Testis (tissue), 2 donors: ENCODE measurements at regions not wholly inside any gene's neighbourhood (a gene's known extent, or its start where the extent isn't known, plus 50 kb on each side); places are given as distances from the start of the nearest gene placed in this dataset.

Experiments used
- DNase-seq: peaks from one replicate; pipeline ENCODE4 v3.0.0-alpha.2; 2019
- H3K27ac ChIP-seq, 2 donors: fragments of 200-600 bp; sonication (generic); one replicate each; pipeline ENCODE4 v1.5.1; 2019
- H3K27me3 ChIP-seq: fragments of 200-600 bp; sonication (generic); one replicate; pipeline ENCODE4 v1.5.1; 2019
- H3K36me3 ChIP-seq: fragments of 200-600 bp; sonication (generic); one replicate; pipeline ENCODE4 v1.5.1; 2017; ENCODE audit warnings: low read depth; ENCODE audit errors: missing control alignments
- H3K4me1 ChIP-seq: fragments of 200-600 bp; sonication (generic); one replicate; pipeline ENCODE4 v1.5.1; 2019
- H3K4me3 ChIP-seq, 2 donors: fragments of 200-600 bp; sonication (generic); one replicate each; pipeline ENCODE4 v1.5.1; 2017 to 2019
- H3K9me3 ChIP-seq: fragments of 200-600 bp; sonication (generic); one replicate; pipeline ENCODE4 v1.5.1; 2017
- POLR2A ChIP-seq: fragments of 450-650 bp; IDR thresholded peaks from one replicate; pipeline ENCODE4 v1.6.1; 2017; ENCODE audit warnings: antibody characterized with exemption, mild to moderate bottlenecking, moderate library complexity
- WGBS, 2 donors: methylation state at CpG; one replicate each; pipeline ENCODE4 v1.1.5; 2018; 5-methylcytosine and 5-hydroxymethylcytosine counted together
- intact Hi-C: fragments of 100-400 bp; cut with DNase I; formaldehyde crosslinking; loops from one replicate; pipeline ENCODE4 v1.15.1; 2023; ENCODE audit warnings: low total_unique reads
- TF ChIP-seq, protein P1 (sequence below), 3 experiments: fragments of 450-650 bp in 2 of 3; fragments of 200-600 bp in 1 of 3; sonication (generic) in 1 of 3; IDR thresholded peaks; one replicate each; pipeline ENCODE4 v1.5.1; 2016 to 2019; ENCODE audit warnings: antibody characterized with exemption in 3 of 3, mild to moderate bottlenecking in 2 of 3, moderate library complexity in 1 of 3

DNA sequence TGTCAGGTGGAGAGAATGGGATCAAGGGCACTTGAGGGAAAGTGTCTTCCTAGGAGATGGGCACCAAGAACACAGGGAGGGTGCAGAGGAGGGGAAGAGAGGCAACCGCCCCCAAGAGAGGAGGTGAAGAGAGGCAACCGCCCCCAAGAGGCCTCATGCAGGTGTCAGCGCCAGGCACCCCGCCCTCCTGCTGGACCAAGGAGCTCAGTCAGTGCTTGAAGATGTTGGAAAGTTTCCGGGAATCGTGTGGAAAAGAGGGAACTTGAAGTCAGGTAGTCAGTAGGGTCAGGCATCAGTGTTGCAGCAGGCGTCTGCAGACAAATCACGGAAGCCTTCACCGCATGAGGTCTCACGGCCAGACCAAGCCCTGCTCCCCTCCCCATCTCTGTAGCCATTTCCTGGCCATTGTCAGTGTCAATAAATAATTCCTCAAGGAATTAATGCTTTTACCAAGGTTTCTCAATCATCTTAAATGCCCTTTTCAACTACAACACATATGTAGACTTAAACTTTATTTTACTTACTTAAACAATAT lies 353.1 kb downstream of the EIPR1 start:
- peaks cover 4% of the 10 kb centered on the region for H3K4me1 ChIP-seq
- H3K9me3 ChIP-seq = no peaks in the 10 kb centered on the region
- intact Hi-C loops = no loop called here
- no peak overlapping the region for H3K4me3 ChIP-seq
- no peak overlapping the region for H3K27ac ChIP-seq
- no peak for TF ChIP-seq POLR2A
- TF ChIP-seq, protein P1, sequence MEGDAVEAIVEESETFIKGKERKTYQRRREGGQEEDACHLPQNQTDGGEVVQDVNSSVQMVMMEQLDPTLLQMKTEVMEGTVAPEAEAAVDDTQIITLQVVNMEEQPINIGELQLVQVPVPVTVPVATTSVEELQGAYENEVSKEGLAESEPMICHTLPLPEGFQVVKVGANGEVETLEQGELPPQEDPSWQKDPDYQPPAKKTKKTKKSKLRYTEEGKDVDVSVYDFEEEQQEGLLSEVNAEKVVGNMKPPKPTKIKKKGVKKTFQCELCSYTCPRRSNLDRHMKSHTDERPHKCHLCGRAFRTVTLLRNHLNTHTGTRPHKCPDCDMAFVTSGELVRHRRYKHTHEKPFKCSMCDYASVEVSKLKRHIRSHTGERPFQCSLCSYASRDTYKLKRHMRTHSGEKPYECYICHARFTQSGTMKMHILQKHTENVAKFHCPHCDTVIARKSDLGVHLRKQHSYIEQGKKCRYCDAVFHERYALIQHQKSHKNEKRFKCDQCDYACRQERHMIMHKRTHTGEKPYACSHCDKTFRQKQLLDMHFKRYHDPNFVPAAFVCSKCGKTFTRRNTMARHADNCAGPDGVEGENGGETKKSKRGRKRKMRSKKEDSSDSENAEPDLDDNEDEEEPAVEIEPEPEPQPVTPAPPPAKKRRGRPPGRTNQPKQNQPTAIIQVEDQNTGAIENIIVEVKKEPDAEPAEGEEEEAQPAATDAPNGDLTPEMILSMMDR (IDR thresholded peaks at IDR 0.05) = no peak
- no peaks in the 10 kb centered on the region for H3K36me3 ChIP-seq
- no peak for DNase-seq
- no peaks in the 10 kb centered on the region for H3K27me3 ChIP-seq
- WGBS, 2 donors = 91 to 95% methylated on average over 10 of the region's 10 CpGs

DNA sequence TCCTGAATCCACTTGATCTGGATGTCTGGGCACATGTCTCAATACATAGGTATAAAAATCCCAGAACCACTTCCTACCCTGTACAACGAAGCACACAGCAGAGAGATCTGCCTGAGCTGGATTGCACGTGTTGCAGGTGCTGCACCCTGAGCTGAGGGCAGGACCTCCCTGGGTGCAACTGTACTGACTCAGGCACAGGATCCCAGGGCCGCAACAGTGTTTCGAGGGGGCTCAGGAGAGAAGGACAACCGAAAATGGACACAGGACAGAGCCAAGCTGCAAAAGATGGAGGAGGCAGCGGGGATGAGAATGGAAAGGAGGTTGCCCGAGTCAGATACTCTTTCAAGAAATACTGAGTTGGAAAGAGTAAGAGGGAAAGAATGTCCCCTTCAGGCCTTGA lies 354.1 kb downstream of the EIPR1 start:
- H3K27me3 ChIP-seq = no peaks in the 10 kb centered on the region
- H3K4me3 ChIP-seq = no peak overlapping the region
- no peak for DNase-seq
- no peak for TF ChIP-seq POLR2A
- TF ChIP-seq, protein P1 (IDR thresholded peaks at IDR 0.05) = no peak
- no peaks in the 10 kb centered on the region for H3K9me3 ChIP-seq
- intact Hi-C loops = no loop called here
- H3K36me3 ChIP-seq = no peaks in the 10 kb centered on the region
- no peak overlapping the region for H3K27ac ChIP-seq
- WGBS, 2 donors = 94% methylated on average over 7 of the region's 7 CpGs
- peaks cover 4% of the 10 kb centered on the region for H3K4me1 ChIP-seq

DNA sequence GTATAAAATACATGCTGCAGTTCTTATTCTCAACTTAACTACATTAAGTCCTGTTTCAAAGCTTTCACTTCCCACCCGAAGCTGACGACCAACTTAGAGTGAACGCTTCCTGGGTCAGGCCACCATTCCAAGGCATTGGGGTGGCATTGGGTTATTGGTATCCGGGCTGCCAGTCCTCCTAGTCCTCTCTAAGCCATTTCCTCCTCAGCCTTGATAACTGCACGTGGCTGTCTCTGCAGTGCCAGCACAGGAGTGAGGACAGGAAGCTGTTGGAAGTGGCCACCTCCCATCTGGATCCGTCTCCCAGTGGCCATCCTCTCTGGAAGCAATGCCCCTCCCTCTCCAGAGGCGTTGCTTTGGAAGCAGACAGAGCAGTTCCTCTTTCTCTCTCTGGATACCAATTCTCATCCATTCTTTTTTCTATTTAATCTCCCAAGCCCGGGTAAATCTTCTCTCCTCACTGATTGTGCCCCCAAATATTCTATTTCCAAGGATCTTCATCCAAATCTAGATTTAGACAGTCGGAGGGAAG lies 354.7 kb downstream of the EIPR1 start:
- no peaks in the 10 kb centered on the region for H3K36me3 ChIP-seq
- TF ChIP-seq, protein P1 (IDR thresholded peaks at IDR 0.05) = no peak
- no peak for TF ChIP-seq POLR2A
- 72 to 78% methylated on average over 9 of the region's 9 CpGs for WGBS, 2 donors
- intact Hi-C loops = no loop called here
- H3K9me3 ChIP-seq = no peaks in the 10 kb centered on the region
- H3K4me3 ChIP-seq = no peak overlapping the region
- no peaks in the 10 kb centered on the region for H3K27me3 ChIP-seq
- H3K4me1 ChIP-seq = peaks cover 4% of the 10 kb centered on the region
- DNase-seq = no peak
- no peak overlapping the region for H3K27ac ChIP-seq

DNA sequence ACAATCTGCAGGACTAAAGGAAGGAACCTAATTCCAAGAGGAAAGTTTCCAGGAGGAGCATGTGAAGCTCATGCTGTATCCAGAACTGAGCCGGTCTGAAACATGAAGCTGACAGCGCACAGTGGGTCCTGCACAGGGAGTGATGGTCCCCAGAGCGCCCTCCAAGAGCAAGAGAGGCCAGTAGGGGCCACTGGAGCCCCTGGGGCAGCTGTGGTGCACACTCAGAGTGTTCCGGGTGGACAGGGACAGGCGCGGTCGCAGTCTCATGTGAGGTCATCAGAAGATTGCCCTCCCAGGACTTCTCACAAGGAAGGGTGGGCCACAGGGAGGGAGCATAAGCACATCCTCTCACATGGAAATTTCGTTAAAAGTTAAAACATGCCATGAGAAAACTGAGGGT lies 355.9 kb downstream of the EIPR1 start:
- peaks cover 4% of the 10 kb centered on the region for H3K4me1 ChIP-seq
- WGBS, 2 donors = 88 to 94% methylated on average over 8 of the region's 8 CpGs
- no peak overlapping the region for H3K27ac ChIP-seq
- H3K9me3 ChIP-seq = no peaks in the 10 kb centered on the region
- no peaks in the 10 kb centered on the region for H3K27me3 ChIP-seq
- TF ChIP-seq POLR2A = no peak
- TF ChIP-seq, protein P1 (IDR thresholded peaks at IDR 0.05) = no peak
- H3K36me3 ChIP-seq = no peaks in the 10 kb centered on the region
- intact Hi-C loops = no loop called here
- no peak overlapping the region for H3K4me3 ChIP-seq
- no peak for DNase-seq

DNA sequence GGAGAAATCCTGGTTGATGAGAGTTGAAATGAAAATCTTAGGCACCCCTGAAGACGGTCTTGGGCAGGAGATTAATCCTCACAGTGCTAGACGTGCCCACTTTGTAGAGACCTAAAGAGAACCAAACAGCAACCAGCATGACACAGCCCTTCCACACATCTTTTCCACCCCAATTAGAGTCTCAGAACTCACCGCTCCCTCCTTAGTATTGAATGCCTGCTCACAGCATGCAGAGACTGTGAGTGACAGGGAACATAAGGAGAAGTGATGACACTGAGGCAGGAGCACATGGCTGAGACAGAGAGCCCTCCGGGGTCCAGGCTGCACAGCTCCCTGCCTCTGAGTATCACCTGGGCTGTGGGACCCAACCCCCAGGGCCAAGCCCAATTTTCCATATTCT lies 367.6 kb downstream of the EIPR1 start:
- Histone ChIP-seq H3K4me1 (no peaks in the 10 kb centered on the region), H3K36me3 (no peaks in the 10 kb centered on the region), H3K9me3 (no peaks in the 10 kb centered on the region), H3K27ac (no peak overlapping the region), H3K27me3 (no peaks in the 10 kb centered on the region), H3K4me3 (no peak overlapping the region)
- intact Hi-C loops = no loop called here
- 82 to 88% methylated on average over 4 of the region's 4 CpGs for WGBS, 2 donors
- DNase-seq = no peak
- no peak for TF ChIP-seq POLR2A
- TF ChIP-seq, protein P1 (IDR thresholded peaks at IDR 0.05) = no peak
